ENCODE measurements at regions not wholly inside any gene's neighbourhood (a gene's known extent, or its start where the extent isn't known, plus 50 kb on each side); places are given as distances from the start of the nearest gene placed in this dataset.

DNA sequence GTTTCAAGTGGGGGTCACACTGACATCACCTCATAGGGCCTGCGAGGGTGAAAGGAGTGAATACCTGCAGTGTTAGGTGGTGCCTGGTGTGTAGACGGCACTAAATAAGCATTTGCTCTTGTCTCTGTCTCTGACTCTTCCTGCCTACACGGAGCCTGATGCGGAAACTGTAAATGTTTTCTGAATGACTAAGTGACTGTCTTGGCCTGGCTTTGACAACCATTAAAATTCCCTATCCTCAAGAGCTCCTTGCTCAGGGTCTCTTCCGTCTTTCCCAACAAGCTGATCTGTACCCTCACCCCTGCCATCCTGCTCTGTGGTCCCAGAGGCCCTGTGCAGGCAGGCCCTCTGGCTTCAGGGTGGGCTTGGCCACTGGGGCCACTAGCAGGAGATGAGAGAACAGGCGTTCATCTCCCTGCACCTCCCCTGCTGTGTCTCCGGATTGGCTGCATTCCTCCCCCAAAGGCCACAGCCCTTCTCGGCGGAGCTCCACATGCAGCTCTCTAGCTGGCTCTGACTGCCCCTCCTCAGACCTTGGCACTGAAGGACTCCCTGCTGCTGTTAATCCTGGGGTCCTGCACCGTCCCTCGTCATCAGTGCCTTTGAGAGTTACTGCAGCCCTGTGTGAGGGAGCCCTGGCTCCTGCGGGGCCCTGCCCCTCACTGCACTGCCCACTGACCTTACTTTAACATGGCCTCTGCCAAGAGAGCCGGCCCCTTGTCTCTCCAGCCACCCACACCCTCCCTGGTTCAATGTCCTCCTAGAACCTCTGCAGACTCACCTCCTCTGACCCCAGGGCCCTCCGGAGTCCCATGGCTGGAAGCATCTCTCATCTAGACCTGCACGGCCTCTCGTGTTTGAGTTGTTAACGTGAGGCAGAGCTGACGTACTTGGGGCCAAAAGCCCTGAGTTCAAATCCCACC is 211.1 kb downstream of the MATN1 start:
- DNase-seq, result no peak

DNA sequence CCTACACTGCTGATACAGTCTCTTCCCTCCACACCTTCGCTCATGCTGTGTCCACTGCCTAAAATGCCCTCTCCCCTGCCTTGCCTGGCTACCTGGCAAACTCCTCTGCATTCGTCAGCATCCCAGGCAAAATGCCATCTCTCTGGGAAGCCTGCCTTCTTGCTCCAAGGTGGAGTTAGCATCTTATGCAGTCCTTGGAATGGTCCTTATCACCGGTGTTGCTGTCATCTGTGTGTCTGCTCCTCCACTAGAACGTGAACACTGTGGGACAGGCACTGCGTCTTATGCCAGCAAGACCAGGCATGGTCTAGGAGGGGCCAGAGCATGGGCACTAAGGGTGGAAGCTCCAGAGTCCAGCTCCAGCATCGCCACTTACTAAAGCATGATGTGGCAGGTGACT is 211.8 kb downstream of the MATN1 start:
- DNase-seq, result no peak

DNA sequence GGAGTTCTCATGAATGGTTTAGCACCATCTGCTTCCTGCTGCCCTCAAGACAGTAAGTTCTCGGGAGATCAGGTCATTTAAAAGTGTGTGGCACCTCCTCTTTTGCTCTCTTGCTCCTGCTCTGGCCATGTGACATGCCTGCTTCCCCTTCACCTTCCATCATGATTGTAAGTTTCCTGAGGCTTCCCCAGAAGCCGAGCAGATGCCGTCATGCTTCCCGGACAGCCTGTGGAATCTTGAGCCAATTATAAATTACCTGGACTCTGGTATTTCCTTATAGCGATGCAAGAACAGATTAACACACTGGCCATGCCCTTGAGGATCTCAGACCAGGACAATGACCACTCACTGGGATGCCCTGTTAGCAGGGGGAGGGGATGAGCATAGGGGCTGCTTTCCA is 212.3 kb downstream of the MATN1 start:
- DNase-seq, result no peak

- no peak for DNase-seq
These were observed 213.7 kb downstream of the MATN1 start for GRCh38 chr1:30509670-30510069.

DNA sequence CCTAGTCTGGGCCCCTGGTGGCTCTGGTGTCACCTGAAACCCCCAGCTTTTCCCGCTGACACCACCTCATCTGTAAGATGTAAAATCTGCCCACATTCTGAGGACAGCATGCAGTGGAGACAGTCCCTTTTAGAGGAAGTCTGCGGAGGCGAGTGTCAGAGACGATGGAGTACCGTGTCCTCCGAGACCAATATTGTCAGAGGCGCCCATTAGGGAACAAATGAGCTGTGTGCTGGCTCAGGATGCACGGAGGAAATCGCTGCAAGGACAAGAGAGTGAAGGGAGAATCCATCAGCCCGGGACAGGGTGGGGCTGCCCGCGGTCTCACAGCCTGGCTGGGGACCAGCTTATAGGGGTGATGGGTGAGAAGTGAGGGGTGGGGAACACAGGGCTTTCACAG is 214.8 kb downstream of the MATN1 start:
- DNase-seq, result no peak

- DNase-seq, result no peak
These were observed 215.3 kb downstream of the MATN1 start for GRCh38 chr1:30508175-30508448.

DNA sequence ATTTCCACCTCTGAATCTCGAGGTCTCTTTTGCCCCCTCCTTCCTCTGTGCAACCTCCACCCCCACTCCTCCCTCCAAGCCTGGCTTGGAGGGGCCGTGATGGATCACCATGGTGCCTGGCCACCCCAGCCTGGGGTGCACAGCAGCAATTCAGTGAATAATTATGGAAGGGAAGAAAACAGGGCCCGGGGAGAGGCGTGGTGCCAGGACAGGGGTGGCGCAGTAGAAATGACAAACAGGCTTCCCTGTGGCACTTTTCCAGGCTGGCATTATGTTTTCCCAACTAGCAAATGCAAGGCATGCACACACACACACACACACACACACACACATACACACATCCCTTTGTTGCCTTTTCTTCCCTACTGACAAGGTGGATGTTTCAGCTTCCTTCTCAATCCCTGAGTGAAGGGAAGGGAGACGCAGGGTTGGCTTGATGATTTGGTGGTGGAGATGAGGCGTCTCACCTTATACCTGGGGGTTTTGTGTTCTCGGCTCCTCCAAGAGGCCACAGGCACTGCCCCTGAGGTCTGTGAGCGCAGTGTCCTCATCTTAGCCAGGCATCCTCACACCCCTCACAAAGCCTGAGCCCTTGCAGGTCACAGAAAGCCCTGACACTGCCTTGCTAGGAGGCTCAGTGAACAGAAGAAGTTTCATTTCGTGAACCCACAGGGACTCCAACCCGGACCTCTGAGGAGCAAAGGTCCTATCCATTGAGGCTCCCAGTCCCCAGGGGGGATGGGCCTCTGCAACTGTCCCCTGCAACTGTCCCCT is 215.8 kb downstream of the MATN1 start:
- DNase-seq, result no peak

DNA sequence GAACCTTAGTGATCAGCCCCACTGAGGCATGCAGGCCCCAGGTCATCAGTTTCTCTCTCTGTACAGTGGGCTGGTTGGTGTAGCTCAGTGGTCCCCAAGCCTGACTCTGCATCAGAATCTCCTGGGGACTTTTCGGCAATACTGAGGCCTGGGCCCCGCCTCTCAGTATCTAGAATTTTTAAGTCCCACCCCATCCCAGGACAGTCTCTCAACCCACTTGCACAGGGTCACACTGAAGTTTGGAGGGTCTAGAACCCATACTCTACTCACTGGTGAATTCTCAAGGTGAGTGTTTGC is 216.4 kb downstream of the MATN1 start:
- no peak for DNase-seq

DNA sequence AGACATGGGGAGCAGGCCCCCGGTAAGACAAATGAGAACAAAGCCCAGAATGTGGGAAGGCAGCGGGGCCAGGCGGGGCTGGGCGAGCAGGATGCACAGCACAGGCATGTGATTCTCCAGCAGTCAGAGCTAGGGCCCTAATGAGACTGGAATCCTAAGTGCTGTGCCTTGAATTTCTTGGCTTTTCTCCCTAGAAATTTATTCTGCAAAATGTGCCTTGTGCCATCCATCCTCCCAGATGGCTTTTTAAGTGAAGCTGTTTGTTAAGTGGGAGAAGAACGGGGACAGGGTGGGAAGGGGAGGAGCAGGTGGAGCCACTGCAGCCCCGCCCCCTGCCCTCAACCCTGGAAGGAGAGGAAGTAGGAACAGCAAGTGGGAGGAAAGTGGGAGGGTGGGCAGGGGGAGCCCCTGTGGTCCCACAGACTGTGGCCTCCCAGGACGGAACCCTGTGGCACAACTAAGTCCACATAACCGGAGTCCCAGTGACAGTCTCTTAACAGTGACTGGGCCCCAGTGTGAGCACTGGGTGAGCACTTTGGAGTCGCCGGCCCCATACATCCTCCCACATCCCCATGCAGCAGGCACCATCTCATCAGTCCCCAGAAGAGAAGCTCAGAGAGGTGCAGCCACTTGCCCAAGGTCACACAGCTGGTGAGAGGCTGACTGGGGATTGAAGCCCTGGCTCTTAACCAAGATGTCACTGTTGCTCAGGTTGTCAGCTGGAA is 216.9 kb downstream of the MATN1 start:
- DNase-seq, result no peak

- no peak for DNase-seq
These were observed 217.5 kb downstream of the MATN1 start for GRCh38 chr1:30505853-30506252.

- DNase-seq, result no peak
These were observed 230.9 kb downstream of the MATN1 start for GRCh38 chr1:30492451-30492850.

DNA sequence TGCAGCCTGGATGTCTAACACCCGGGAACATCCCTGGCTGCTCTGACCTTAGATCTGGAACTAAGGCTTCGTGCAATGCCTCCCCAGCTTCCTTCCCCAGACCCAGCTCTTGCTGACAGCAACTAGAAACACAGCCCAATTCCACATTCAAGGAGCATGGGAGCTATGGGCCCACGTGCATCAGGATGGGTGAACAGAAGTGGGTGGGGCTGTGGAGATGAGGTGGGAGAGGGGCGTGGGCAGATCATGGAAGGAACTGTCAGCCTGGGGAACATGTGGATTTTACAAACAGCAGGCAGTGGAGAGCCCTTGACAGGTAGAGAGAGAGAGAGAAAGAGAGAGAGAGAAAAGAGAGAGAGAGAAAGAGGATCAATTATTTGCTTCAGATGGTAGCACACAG is 231.6 kb downstream of the MATN1 start:
- no peak for DNase-seq

DNA sequence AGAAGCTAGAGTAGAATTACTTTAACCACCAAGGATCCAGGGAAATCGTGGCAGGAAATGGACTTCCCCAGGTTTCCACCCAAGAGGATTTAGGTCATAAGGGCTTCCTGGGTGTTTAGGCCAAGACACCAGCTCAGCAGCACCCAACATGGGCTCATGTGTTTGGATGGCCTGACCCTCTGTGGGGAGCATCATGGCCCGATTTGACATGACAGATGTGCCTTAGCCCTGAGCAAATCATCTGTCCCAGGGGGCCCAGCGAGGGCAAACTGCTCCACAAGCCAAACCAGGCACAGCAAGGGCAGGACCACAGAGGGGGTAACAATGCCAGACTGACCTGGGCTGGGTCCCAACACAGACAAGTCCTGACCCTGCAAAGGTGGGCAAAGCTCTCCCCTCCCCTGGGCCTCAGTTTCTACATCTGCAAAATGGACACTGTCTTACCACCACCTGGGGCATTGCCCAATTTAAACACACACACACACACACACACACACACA is 232.8 kb downstream of the MATN1 start:
- DNase-seq, result no peak

DNA sequence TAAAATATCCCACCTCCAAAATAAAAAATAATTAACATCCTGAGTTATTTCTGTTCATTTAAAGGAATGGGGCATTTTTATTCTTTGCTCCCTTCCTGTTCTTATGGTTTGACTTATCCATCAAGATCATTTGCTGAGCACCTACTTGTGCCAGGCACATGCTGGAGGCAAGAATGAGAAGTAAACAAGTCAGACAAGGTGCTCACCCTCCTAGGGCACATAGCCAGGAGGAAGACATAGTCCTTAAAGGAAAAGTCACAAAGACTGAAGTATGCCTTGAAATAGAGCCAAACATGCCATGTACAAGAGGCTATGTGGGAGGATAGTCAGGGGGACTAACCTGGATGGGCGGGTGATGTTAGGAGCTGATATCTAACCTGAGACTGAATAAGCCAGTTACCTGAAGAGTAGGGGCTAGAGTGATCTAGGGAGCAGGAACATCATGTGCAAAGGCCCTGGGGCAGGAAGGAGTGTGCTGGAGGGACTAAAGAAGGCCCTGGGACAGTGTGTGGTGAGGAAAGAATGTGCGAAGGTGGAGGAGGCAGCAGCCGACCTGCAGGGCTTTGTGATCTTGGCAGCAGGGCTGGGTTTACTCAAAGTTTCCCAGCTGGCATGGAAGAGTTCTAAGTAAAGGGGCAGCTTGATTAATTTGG is 233.5 kb downstream of the MATN1 start:
- no peak for DNase-seq

DNA sequence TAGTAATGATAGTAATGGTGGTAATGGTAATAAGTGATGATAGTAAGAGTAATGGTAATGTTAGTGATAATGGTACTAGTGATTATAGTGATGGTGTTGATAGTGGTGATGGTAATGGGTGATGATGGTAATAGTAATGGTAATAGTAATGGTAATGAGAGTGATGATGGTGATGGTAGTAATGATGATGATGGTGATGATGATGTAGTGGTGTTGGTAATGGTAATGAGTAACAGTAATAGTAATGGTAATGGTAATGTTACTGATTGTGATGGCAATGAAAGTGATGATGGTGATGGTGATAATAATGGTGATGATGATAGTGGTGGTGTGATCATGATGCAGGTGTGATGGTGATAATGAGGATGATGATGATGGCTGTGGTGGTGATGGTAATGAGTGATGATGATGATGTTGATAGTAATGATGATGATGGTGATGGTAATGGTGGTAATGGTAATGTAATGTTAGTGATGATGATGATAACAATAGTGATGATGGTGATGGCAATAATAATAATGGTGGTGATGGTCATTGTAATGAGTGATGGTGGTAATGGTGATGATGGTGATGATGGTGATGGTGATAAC is 235.0 kb downstream of the MATN1 start:
- no peak for DNase-seq

DNA sequence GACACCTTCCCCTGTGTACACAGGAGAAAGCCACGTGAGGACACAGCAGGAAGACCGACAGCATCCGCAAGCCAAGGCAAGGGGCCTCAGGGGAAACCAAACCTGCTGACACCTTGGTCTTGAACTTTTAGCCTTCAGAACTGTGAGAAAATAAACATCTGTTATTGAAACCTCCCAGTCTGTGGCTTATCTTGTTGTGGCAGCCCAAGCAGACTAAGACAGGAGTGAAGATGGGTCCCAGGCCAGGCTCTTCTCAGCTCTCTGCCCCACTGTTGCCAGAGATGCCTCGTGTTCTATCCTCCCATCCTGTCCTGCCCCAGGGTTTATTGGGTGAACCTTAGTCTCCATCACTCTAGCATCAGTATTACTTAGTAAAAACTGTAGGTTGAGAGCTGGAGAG is 236.3 kb downstream of the MATN1 start:
- no peak for DNase-seq

DNA sequence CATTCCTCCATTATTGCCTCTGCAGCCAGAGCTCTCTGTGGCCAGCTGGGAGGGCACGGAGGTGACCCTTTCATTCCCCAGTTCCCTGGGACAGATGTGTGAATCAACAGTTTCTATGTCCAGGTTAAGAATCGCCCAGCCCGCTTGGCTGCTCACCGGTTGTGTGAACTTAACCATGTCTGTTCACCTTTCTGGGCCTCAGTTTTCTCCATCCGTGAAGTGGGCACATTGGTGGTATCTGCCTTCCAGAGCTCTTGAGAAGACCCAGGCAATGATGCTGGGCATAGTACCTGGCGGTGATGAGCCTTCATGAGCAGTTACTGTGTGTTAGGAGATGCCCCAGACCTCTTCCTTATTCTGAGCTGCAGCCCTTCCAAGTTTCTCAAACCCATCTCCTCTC is 238.3 kb downstream of the MATN1 start:
- DNase-seq, result no peak

DNA sequence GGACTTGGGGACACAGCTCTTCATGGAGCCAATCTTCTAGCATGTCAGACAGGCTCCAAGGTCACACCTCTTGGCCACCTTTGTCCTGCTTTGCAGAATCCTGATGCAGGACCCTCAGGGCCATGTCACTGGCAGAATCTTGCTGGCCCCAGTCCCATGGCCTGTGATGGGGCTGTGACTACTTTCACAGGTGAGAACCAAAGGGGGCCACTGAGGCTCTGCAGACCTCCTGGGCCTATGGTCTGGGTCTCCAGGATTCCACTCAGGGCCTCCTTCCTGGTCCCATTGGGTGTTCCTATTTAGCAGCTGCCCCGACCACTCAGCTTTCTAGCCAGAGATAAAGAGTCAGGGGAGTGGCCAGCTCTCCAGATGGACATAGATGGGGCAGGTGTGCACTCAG is 238.7 kb downstream of the MATN1 start:
- no peak for DNase-seq

- DNase-seq, result no peak
These were observed 243.8 kb downstream of the MATN1 start for GRCh38 chr1:30479575-30479974.

DNA sequence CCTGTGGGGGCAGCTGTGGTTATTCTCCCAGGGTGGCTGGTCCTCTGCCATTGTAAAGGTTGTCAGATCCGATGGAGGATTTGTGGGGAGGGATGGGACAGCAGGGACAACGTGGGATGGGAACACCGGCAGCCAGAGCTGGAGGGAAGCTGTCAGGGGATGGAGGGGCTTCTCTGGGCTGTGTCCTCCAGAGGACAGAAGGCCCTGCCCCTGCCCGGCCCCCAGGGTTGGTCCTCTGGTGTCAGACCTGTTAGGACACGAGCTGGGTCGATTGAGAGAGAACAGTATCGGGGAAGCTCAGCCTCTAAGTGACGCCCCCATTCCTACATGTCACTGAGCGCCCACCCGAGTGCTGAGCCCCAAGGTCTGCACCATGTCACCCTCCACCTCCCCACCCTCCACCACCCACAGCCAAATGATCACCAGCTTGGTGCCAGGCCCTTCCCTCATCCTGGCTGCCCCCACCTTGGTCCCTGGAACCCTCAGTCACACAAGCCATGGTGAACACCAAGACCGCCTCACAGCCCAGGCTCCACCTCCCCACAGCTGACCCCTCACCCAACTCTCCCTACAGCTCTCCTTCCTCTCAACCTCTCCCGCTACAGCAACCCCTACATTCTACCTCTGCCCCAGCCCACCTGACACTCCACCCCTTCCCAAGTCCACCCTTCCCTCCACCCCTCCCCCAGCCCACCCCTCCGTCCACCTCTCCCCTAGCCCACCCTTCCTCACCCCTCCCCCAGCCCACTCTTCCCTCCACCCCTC is 244.4 kb downstream of the MATN1 start:
- DNase-seq, result no peak

GRCh38 chr1:30478283-30478682 is 245.1 kb downstream of the MATN1 start:
- no peak for DNase-seq

GRCh38 chr1:30477588-30477987 is 245.8 kb downstream of the MATN1 start:
- no peak for DNase-seq

Data from CD4-positive, alpha-beta T cell treated with Interleukin-1 beta for 1 hour (primary cell).